HFFc6 (cell line): ENCODE measurements at regions not wholly inside any gene's neighbourhood (a gene's known extent, or its start where the extent isn't known, plus 50 kb on each side); places are given as distances from the start of the nearest gene placed in this dataset.

Experiments
- DNase-seq: peaks from one replicate; pipeline ENCODE4 v3.0.0-alpha.2; 2018
- H3K27ac Mint-ChIP-seq: 2 replicates; pipeline ENCODE4 v1.8.0; 2020; ENCODE audit warnings: mild to moderate bottlenecking, mixed read lengths
- H3K27me3 Mint-ChIP-seq: 2 replicates; pipeline ENCODE4 v1.8.0; 2021; ENCODE audit warnings: mild to moderate bottlenecking, moderate library complexity, mixed read lengths; ENCODE audit not compliant: insufficient read depth
- H3K36me3 Mint-ChIP-seq: 2 replicates; pipeline ENCODE4 v1.8.0; 2021; ENCODE audit warnings: low read depth, mixed read lengths
- H3K4me1 Mint-ChIP-seq: 2 replicates; pipeline ENCODE4 v1.8.0; 2020; ENCODE audit warnings: low read depth, mixed read lengths
- H3K4me3 Mint-ChIP-seq: 2 replicates; pipeline ENCODE4 v1.8.0; 2020; ENCODE audit warnings: mild to moderate bottlenecking, moderate library complexity, mixed read lengths
- H3K9me3 Mint-ChIP-seq: 2 replicates; pipeline ENCODE4 v1.8.0; 2020; ENCODE audit warnings: mild to moderate bottlenecking, mixed read lengths
- TF ChIP-seq, protein P1 (sequence below): fragments of 200-600 bp; sonication (generic); IDR thresholded peaks from 2 replicates; pipeline ENCODE4 v1.5.0; 2021; ENCODE audit warnings: antibody characterized with exemption, mild to moderate bottlenecking

DNA sequence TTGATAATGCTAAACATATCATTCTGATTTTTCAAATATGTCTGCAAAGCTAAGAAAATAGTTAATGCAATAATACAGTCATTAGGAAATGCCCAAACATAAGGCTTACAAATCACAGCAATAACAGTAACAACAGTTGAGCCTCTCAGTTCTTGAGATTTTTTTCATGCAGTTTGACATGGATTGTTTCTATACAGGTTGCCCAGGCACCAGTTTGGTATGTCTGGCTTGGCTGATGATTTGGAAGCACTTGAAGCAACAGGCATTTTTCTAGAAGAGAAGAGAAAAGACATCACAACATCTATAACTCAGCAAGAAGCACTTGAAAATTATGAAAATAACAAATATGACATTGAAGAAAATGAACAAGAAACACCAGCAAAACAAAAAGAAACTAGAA is 78.7 kb upstream of the COL6A5 start:
- H3K36me3 Mint-ChIP-seq = no peaks in the 10 kb centered on the region
- H3K4me1 Mint-ChIP-seq = peaks cover 5% of the 10 kb centered on the region; the same call in 1 of the 2 replicates
- TF ChIP-seq, protein P1, sequence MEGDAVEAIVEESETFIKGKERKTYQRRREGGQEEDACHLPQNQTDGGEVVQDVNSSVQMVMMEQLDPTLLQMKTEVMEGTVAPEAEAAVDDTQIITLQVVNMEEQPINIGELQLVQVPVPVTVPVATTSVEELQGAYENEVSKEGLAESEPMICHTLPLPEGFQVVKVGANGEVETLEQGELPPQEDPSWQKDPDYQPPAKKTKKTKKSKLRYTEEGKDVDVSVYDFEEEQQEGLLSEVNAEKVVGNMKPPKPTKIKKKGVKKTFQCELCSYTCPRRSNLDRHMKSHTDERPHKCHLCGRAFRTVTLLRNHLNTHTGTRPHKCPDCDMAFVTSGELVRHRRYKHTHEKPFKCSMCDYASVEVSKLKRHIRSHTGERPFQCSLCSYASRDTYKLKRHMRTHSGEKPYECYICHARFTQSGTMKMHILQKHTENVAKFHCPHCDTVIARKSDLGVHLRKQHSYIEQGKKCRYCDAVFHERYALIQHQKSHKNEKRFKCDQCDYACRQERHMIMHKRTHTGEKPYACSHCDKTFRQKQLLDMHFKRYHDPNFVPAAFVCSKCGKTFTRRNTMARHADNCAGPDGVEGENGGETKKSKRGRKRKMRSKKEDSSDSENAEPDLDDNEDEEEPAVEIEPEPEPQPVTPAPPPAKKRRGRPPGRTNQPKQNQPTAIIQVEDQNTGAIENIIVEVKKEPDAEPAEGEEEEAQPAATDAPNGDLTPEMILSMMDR = no peak
- no peak overlapping the region for H3K4me3 Mint-ChIP-seq
- no peaks in the 10 kb centered on the region for H3K9me3 Mint-ChIP-seq
- H3K27ac Mint-ChIP-seq = no peak overlapping the region
- DNase-seq = no peak
- H3K27me3 Mint-ChIP-seq = peaks cover 2% of the 10 kb centered on the region

DNA sequence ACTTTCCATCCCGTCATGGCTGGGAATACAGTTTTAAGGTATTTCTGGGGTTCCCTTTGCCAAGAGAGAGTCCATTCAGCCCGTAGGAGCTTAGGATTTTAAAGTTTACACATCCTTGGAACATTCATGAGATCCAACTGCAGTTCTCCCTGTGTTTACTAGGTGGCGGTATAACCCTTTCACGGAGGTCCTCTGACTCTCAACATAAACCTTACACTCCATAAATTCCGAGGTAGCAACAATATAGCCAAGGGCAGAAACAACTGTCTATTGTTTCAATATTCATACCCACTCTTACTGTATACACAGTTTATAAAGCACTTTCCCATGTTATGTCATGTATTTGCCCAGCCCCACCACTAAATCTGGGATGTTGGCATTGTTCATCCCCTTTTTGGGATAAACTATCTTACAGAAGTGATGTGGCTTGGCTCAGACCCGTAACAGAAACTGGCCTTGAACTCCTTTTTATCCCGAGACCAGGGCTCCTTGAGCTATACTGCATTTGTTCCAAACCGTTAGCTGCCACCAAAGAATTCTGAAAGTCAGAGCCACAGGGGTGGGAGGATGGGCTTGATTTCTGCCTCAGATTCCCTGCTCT is 69.2 kb upstream of the COL6A5 start:
- H3K27me3 Mint-ChIP-seq = peaks cover 5% of the 10 kb centered on the region
- TF ChIP-seq, protein P1 = peak; percentile 88

DNA sequence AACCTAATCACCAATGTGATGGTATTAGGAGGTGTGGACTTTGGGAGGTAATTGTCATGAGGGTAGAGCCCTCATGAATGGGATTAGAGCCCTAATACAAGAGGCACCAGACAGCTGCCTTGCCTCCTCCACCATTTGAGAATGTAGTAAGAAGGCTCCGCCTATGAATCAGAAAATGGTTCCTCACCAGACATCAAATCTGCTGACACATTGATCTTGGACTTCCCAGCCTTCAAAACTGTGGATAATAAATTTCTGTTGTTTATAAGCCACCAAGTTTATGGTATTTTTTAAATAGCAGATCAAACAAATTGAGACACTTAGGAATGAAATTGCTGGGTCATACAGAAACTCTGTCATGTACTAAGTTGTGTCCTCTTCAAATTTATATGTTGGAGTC is 56.8 kb upstream of the COL6A5 start:
- 0 out of 2 replicates have a peak, but pooled peaks cover 4% of the 10 kb centered on the region for H3K9me3 Mint-ChIP-seq
- no peaks in the 10 kb centered on the region for H3K27me3 Mint-ChIP-seq
- no peaks in the 10 kb centered on the region for H3K4me1 Mint-ChIP-seq
- H3K4me3 Mint-ChIP-seq = no peak overlapping the region
- no peak overlapping the region for H3K27ac Mint-ChIP-seq
- no peak for DNase-seq
- H3K36me3 Mint-ChIP-seq = no peaks in the 10 kb centered on the region
- TF ChIP-seq, protein P1 = no peak

More for the DNA sequence above, 69.2 kb upstream of the COL6A5 start:
- H3K36me3 Mint-ChIP-seq = no peaks in the 10 kb centered on the region
- H3K4me1 Mint-ChIP-seq = no peaks in the 10 kb centered on the region
- no peak overlapping the region for H3K27ac Mint-ChIP-seq
- H3K9me3 Mint-ChIP-seq = no peaks in the 10 kb centered on the region
- no peak overlapping the region for H3K4me3 Mint-ChIP-seq
- DNase-seq = peak; percentile 55

DNA sequence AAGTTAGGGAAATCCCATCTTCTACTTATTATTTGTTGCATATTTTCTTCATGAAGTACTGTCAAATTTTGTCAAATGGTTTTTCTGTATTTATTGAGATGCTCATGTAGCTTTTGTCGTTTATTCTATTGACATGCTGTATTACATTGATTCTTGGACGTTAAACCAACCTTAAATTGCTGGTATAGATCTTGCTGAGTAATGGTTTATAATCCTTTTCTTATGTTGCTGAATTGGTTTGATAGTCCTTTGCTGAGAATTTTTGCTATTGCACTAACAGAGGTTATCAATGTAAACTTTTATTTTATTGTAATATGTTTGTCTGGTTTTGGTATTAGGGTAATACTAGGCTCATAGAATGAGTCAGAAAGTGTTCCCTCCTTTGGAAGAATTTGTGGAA is 54.3 kb upstream of the COL6A5 start:
- Mint-ChIP-seq H3K27ac (no peak overlapping the region), H3K27me3 (no peaks in the 10 kb centered on the region), H3K4me3 (no peak overlapping the region), H3K4me1 (no peaks in the 10 kb centered on the region), H3K36me3 (no peaks in the 10 kb centered on the region), H3K9me3 (0 out of 2 replicates have a peak, but pooled peaks cover 4% of the 10 kb centered on the region)
- DNase-seq = no peak
- TF ChIP-seq, protein P1 = no peak

DNA sequence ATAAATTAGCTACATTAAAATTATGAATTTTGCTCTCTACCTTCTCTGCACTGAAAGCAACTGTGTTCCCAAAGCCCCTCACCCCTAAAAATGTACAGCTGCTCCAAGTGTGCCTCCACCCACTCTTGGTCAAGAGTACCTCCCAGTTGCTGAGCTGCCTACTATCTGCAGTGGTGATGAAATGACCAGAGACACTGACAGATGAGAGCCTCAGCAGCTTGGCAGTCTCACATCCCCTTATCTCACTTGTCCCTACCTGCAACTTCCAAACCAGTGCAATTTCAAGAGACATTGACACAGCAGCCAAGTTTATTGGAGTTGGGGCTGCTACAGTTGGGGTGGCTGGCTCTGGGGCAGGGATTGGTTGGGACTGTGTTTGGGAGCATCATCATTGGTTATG is 52.2 kb upstream of the COL6A5 start:
- H3K36me3 Mint-ChIP-seq = no peaks in the 10 kb centered on the region
- H3K27ac Mint-ChIP-seq = no peak overlapping the region
- no peak overlapping the region for H3K4me3 Mint-ChIP-seq
- DNase-seq = no peak
- H3K4me1 Mint-ChIP-seq = no peaks in the 10 kb centered on the region
- TF ChIP-seq, protein P1 = no peak
- 0 out of 2 replicates have a peak, but pooled peaks cover 8% of the 10 kb centered on the region for H3K9me3 Mint-ChIP-seq
- no peaks in the 10 kb centered on the region for H3K27me3 Mint-ChIP-seq
